ENCODE measurements at regions not wholly inside any gene's neighbourhood (a gene's known extent, or its start where the extent isn't known, plus 50 kb on each side); places are given as distances from the start of the nearest gene placed in this dataset.

DNA sequence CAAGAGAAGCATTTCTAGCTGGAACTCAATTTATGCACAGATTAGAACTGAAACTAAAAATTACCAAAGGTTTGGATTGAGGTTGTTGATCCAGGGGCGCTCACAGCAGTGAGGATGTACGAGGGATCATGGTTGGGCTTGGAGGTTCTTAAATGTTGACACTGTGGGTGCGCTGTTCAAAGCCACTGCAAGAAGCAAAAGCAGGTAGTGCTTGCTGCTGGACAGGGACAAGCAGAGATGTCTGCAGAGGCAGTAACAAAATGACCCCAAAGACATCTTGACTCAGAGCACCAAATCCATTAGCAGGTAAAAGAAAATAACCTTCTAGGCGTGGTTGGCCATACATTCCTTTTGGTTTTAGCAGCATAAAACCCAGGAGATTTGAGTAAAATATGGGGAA is 468.4 kb downstream of the ZSWIM6 start:
- no peak overlapping the region for H3K4me3 ChIP-seq (ENCODE audit: low read depth, low read length)
- TF ChIP-seq, protein P1, sequence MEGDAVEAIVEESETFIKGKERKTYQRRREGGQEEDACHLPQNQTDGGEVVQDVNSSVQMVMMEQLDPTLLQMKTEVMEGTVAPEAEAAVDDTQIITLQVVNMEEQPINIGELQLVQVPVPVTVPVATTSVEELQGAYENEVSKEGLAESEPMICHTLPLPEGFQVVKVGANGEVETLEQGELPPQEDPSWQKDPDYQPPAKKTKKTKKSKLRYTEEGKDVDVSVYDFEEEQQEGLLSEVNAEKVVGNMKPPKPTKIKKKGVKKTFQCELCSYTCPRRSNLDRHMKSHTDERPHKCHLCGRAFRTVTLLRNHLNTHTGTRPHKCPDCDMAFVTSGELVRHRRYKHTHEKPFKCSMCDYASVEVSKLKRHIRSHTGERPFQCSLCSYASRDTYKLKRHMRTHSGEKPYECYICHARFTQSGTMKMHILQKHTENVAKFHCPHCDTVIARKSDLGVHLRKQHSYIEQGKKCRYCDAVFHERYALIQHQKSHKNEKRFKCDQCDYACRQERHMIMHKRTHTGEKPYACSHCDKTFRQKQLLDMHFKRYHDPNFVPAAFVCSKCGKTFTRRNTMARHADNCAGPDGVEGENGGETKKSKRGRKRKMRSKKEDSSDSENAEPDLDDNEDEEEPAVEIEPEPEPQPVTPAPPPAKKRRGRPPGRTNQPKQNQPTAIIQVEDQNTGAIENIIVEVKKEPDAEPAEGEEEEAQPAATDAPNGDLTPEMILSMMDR (IDR thresholded peaks at IDR 0.05; ENCODE audit: insufficient read depth, low read depth, low read length, missing control alignments), result no peak
- DNase-seq (ENCODE audit: low read depth), result no peak

DNA sequence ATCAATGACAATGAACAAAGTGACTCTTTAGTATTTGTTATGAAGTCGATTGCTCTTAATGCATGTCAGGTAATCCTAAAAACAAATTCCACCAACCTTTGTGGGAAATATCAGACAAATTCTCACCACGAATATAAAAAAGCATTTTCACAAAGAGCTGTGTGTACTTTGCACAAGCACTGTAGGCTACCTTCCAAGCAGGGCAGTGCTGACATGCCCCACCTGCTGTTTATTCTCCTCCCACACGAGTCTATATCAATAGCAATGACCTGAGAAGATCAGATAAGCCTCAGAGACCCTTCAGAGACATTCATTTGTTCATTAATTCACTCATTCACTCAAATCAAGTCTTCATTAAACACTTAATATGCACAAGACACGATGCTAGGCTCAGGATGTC is 469.1 kb downstream of the ZSWIM6 start:
- no peak for DNase-seq (ENCODE audit: low read depth)
- no peak overlapping the region for H3K4me3 ChIP-seq (ENCODE audit: low read depth, low read length)
- TF ChIP-seq, protein P1 (IDR thresholded peaks at IDR 0.05; ENCODE audit: insufficient read depth, low read depth, low read length, missing control alignments), result no peak

DNA sequence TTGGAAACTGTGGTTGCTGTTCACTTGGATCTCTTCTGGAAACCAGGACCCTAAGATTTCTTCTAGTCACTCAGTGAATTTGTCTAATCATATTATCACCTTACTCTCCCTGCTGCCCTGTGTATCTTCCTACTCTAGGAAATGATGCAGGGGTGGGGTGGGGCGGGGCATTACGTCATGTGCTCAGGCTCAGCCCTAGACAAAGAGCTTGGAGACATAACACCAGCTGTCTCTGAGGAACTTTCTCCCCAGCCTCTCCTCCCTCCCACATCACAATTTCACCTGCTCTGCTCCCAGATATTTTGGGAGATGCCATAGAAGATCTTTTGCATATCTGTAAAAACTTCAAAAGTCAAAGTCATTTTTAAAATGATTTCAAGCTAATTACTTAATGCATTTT is 470.4 kb downstream of the ZSWIM6 start:
- TF ChIP-seq, protein P1 (IDR thresholded peaks at IDR 0.05; ENCODE audit: insufficient read depth, low read depth, low read length, missing control alignments), result no peak
- no peak overlapping the region for H3K4me3 ChIP-seq (ENCODE audit: low read depth, low read length)
- no peak for DNase-seq (ENCODE audit: low read depth)

DNA sequence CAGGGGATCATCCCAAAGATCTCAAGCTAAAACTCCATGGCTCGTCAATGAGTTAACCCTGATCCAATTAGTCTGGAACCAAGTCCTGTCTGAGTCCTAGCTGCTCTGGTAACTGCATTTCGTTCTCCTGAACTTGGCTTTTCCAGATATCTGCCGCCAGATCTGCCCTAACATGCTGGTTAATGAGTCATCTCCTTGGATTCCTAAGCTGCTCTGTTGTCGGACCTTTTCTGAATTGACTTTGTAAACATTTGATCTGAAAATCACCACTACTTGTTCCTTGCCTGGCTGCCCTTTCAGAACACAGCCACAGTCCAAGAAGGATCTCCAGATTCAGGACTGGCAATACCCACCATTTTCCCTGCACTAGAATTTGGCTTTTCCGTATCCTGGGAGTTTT is 473.0 kb downstream of the ZSWIM6 start:
- DNase-seq (ENCODE audit: low read depth), result no peak
- TF ChIP-seq, protein P1 (IDR thresholded peaks at IDR 0.05; ENCODE audit: insufficient read depth, low read depth, low read length, missing control alignments), result no peak
- no peak overlapping the region for H3K4me3 ChIP-seq (ENCODE audit: low read depth, low read length)

DNA sequence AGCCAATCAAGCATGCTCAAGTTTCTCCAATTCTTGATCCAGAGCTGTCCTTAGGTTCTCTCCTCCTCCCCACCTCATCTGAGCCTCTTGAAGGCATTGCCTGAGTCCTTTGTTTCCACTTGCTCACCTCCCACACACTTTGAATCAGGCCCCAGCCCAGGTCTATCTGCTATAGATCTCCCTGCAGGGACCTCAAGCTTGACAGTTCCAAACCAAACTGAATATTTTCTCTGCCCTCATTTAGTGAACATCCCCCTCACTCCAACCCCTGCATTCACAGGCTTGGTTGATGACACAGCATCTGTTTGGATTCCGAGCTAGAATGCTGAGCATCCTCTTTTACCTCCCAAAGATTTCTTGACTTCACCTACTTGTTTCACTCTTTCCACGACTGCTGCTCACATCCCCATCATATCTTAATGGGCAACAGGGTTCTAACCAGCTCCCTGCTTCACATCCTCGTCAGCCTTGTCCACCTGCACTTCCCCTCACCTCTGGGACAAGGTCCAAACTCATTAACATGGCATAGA is 474.5 kb downstream of the ZSWIM6 start:
- H3K4me3 ChIP-seq (ENCODE audit: low read depth, low read length), result no peak overlapping the region
- TF ChIP-seq, protein P1 (IDR thresholded peaks at IDR 0.05; ENCODE audit: insufficient read depth, low read depth, low read length, missing control alignments), result no peak
- no peak for DNase-seq (ENCODE audit: low read depth)

DNA sequence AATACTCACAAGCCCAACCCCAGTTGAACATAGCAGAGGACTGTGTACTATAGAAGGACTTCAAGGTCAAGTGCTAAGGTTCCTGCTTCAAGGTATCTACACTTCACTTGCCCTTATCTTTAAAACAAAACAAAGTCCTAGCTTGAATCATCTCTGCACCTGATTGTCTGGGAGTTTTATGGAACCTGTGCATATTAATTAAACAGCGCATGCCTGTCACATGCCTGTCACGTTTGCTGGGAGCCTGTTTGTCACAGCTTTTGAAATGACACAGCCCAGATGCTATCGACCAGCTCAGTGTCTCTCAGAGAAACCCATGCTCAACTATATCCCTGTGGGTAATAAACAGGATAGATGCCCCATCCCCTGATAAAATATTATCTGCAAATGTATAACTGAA is 476.0 kb downstream of the ZSWIM6 start:
- no peak for DNase-seq (ENCODE audit: low read depth)
- H3K4me3 ChIP-seq (ENCODE audit: low read depth, low read length), result no peak overlapping the region
- TF ChIP-seq, protein P1 (IDR thresholded peaks at IDR 0.05; ENCODE audit: insufficient read depth, low read depth, low read length, missing control alignments), result no peak

DNA sequence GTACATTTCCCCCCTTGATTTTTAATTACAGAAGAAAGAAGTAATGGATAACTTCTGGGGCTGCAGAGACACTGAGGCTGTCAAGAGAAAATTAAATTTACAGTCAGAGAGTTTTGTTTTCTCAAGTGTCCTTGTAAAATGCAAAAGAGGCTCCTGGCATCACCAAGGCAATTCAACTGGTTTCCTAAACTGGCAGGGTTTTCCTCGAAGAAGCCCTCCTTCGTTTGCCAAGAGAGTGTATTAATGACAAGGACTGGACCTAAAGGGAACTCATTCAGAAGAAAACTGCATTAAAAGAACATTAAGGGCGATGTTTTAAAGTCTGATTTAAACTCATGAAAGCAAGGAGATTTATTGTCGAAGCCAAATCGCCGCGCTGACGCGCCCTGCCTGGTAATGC is 476.9 kb downstream of the ZSWIM6 start:
- TF ChIP-seq, protein P1 (IDR thresholded peaks at IDR 0.05; ENCODE audit: insufficient read depth, low read depth, low read length, missing control alignments), result no peak
- H3K4me3 ChIP-seq (ENCODE audit: low read depth, low read length), result no peak overlapping the region
- DNase-seq (ENCODE audit: low read depth), result no peak
